HL-60 (cell line): ENCODE measurements at regions not wholly inside any gene's neighbourhood (a gene's known extent, or its start where the extent isn't known, plus 50 kb on each side); places are given as distances from the start of the nearest gene placed in this dataset.

Experiments
- CTCF ChIP-seq: IDR thresholded peaks from one replicate; pipeline ENCODE4 v1.5.1; 2011; ENCODE audit warnings: low read length, control low read depth, inconsistent platforms; ENCODE audit not compliant: insufficient read depth
- REST ChIP-seq: IDR thresholded peaks from 2 replicates; pipeline ENCODE4 v1.6.1; 2012; ENCODE audit warnings: low read depth; ENCODE audit not compliant: insufficient replicate concordance

- TF ChIP-seq CTCF = no peak
- no peak for TF ChIP-seq REST
Measured at GRCh38 chr3:154728285-154728684, 298.3 kb upstream of the GPR149 start.
